HFF-Myc (cell line): ENCODE measurements at regions not wholly inside any gene's neighbourhood (a gene's known extent, or its start where the extent isn't known, plus 50 kb on each side); places are given as distances from the start of the nearest gene placed in this dataset.

Experiments used
- DNase-seq: peaks from one replicate; pipeline ENCODE4 v3.0.0-alpha.2; 2011; ENCODE audit warnings: low read depth; ENCODE audit errors: extremely low read depth
- H3K4me3 ChIP-seq: replicated peaks from 2 replicates; pipeline ENCODE4 v1.5.1; 2011; ENCODE audit warnings: low read depth, mild to moderate bottlenecking, control low read depth, low read length
- TF ChIP-seq, protein P1 (sequence below): IDR thresholded peaks from 2 replicates; pipeline ENCODE4 v1.5.1; 2012; ENCODE audit warnings: mild to moderate bottlenecking, low read depth, low read length, control low read depth; ENCODE audit errors: missing control alignments

DNA sequence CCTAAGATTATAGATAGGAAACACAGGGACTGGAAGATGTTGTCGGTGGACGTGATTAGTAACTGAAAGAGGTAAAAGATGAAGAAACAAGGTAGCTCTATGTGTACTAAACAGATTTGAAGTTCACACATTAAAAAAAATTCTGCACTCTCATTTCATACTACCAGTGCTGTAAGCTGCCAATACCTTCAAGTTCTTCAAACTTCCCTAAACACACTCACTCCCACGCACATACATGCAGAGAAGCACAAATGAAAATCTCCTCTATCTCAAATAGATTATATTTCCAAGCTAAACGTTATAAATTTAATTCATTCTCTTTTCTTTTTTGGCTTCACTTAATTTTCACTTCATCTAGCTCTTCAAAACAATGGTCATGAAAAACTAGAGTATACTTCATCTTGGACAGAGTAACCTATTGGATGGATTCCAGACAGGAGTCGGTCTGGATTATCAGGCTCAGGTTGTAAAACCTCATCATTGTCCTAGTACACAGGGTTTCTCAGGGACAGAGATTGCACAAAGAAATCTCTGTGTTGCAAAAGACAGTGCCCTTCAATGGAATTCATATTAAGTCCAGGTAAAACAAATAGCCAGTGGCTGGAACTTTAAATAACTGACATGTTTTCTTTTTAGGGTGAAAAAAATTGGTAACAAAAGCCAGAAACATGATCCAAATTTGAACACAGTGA lies 408.1 kb upstream of the ZNF385D start:
- no peak overlapping the region for H3K4me3 ChIP-seq
- TF ChIP-seq, protein P1, sequence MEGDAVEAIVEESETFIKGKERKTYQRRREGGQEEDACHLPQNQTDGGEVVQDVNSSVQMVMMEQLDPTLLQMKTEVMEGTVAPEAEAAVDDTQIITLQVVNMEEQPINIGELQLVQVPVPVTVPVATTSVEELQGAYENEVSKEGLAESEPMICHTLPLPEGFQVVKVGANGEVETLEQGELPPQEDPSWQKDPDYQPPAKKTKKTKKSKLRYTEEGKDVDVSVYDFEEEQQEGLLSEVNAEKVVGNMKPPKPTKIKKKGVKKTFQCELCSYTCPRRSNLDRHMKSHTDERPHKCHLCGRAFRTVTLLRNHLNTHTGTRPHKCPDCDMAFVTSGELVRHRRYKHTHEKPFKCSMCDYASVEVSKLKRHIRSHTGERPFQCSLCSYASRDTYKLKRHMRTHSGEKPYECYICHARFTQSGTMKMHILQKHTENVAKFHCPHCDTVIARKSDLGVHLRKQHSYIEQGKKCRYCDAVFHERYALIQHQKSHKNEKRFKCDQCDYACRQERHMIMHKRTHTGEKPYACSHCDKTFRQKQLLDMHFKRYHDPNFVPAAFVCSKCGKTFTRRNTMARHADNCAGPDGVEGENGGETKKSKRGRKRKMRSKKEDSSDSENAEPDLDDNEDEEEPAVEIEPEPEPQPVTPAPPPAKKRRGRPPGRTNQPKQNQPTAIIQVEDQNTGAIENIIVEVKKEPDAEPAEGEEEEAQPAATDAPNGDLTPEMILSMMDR: no peak
- DNase-seq: no peak

DNA sequence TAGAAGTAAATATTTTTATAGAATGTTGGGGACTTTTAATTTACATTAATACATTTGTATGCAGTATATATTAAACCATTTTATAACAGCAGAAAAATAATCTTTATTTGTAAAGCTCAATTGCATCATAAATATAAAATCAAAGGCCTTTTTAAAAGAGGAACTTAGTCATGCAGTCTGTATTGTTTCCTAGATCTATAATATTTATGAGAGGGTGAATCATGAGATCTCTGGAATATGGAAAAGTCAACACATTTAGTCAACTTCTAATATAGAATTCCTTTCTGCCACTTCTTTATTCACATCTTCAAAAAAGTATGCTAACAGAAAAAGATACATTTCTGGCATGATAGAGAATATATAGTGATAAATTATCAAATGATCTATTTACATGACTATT lies 410.3 kb upstream of the ZNF385D start:
- TF ChIP-seq, protein P1: no peak
- H3K4me3 ChIP-seq: no peak overlapping the region

DNA sequence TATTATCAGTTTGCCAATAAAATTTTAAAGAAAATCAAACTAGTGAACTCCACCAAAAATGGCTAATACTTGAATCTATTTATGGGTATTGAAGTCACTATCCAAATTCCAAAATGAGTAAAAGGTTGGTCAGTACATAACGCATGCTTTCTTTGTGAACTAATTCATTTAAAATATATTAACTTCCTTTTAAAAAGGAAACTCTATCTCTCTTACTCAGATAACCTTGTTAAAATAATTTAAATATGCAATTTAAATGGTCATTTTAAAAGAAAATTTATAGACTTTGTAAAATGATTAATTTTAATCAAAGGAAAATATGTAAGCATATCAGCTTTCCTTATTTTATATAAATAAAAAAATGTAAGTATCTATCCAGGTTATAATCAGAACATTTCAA lies 419.4 kb upstream of the ZNF385D start:
- TF ChIP-seq, protein P1: no peak
- no peak for DNase-seq
- H3K4me3 ChIP-seq: no peak overlapping the region

More for the DNA sequence above, 410.3 kb upstream of the ZNF385D start:
- DNase-seq: no peak

DNA sequence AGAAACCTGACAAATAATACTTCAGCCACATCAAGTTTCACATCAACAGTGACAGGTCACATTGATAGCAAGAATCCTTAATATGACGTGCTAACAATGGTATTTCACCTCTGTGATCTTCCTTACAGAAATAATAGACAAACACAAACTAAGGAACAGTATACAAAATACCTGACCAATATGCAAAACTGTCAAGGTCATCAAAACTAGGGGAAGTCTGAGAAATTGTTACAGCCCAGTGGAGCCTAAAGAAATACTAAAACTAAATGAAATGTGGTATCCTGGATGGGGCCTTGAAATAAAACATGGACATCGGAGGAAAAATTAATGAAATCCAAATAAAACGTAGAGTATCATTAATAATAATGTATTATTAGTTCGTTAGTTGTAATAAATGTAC lies 422.0 kb upstream of the ZNF385D start:
- TF ChIP-seq, protein P1: no peak
- H3K4me3 ChIP-seq: no peak overlapping the region
- no peak for DNase-seq

DNA sequence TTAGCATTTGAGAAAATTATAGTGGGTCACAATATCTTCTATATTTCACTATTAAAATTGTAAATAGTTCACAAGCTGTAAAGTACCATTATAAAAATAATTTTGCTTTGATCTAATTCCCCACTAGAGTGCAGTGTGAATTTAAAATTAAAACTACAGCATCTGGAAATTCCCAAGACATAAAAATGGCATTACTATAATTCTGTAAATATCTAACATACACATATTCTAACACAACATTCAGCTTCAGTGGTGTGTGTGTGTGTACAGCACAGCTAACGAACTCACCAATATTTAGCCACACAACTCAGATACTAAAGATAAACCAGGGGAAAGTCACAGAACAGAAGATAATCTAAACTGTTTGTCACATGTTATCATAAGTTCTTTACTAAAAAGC lies 424.9 kb upstream of the ZNF385D start:
- DNase-seq: no peak
- TF ChIP-seq, protein P1: no peak
- H3K4me3 ChIP-seq: no peak overlapping the region

DNA sequence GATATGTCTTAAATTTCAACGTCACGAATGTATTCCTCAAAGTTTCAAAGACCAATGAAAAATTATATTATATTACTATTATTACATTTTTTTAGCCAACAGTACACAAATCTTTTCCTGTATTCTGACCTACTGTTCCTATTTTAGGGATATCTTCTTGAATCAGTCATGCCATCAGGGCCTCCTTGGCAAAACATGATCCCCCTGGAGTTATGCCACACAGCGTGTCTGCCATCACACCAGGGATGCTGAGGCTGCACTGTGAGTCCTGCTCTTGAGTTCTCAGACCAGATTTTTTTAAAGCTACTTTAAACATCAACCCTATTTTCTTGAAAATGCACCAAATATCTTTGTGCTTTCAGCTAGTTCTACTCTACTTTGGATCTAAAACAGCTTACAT lies 425.9 kb upstream of the ZNF385D start:
- no peak for DNase-seq
- H3K4me3 ChIP-seq: no peak overlapping the region
- TF ChIP-seq, protein P1: no peak

DNA sequence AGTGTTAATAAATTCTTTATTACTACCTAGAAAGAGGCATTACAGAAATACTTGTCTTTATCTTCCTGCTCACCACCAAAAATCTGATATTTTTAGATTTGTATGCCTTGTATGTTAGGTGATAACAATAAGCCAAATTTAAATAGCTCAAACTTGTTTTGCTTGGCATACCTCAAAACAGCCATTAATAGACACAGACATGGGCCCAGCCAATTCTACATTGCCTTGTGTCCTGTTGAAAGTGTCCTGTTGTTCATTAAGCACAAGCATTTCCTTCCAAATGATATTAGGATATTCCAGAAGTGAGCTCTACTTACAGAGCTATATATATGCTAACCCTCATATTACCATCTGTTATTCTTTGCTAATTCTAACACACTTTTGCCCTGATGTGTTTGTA lies 438.6 kb upstream of the ZNF385D start:
- DNase-seq: no peak
- TF ChIP-seq, protein P1: no peak
- H3K4me3 ChIP-seq: no peak overlapping the region
